ENCODE measurements at regions not wholly inside any gene's neighbourhood (a gene's known extent, or its start where the extent isn't known, plus 50 kb on each side); places are given as distances from the start of the nearest gene placed in this dataset.
"Not testable (repeated sequence)": the region's sequence is repeated elsewhere in the genome, so short reads cannot be mapped to it uniquely, and the experiment has no call there.

DNA sequence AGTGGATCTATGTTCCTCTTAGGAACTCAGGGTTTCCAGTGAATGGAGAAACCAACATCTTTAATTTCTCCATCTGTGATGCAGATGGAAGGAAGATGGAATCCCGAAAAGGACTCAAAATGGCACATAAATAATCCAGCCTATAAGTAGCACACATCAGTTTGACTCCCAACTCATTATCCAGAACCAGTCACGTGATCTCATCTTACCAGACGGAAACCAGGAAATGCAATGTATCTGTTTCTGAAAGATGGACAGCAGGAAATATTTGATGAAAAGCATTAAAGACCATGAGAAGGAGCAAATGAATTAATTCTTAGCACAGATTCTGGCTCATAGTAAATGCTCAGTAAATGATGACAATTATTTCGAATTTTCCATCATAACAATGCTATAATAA, 443.1 kb upstream of the FMR1 start:
- in situ Hi-C loops (cut with HindIII; ENCODE audit: low pct_unique_long_range_greater_than_20kb, low sequenced_read_pairs) = no loop called here
- DNase-seq (ENCODE audit: low read depth) = no peak

DNA sequence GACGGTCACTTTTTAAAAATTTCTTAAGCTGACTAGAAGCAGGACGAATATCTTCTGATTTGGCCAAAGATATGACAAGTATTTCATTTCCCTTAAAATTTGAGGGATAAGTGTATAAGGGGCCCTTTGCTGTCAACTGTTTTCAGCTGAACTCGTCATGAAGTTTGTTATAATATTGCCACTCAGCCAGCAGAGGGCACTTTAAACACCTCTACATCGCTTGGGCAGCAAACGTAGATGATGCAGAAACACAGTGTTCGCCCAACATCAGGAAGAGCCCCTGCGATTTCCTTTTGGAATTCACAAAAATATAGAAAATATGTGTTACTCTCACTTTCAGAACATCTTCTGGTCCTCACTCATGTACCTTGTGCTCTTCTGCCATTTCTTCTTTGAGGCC, 435.7 kb upstream of the FMR1 start:
- no peak for DNase-seq (ENCODE audit: low read depth)
- in situ Hi-C loops (cut with HindIII; ENCODE audit: low pct_unique_long_range_greater_than_20kb, low sequenced_read_pairs) = no loop called here

DNA sequence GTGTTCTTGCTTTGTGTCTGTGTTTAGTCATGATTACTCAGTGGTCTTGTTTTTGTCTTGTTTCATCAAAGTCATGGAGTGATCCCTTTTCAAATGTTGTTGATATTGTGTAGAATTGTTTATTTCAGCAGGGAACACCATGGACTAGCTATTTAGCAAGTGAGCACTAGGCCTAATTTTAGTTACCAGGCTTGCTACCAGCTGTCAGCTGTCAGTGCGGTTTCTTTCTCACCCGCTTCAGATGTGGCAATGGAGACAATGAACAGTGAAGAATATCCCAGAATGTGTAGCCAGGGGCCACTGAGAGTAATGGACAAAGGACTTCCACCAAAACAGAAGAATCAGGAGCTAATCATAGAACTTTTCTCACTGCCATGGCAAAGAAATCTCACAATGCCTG, 432.8 kb upstream of the FMR1 start:
- in situ Hi-C loops (cut with HindIII; ENCODE audit: low pct_unique_long_range_greater_than_20kb, low sequenced_read_pairs) = no loop called here
- no peak for DNase-seq (ENCODE audit: low read depth)

DNA sequence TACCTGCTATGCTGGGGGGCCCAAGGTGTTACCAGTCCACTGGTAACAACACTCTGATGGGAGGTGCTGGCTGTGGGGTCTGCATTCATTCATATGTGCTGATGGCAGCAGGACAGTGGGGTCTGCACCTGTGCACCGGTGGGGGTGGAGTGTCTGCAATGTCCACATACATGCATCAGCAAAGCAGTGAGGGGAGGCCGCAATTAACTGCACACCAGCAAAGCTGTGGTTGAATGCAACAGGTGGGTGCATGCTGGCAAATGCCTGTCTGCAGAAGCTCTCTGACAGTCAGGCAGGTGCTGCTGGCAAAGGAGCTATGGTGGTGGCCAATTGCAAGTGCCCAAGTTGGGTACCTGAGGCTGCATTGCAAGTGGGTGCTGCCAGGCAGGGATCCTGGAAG, 426.5 kb upstream of the FMR1 start:
- in situ Hi-C loops (cut with HindIII; ENCODE audit: low pct_unique_long_range_greater_than_20kb, low sequenced_read_pairs) = no loop called here
- no peak for DNase-seq (ENCODE audit: low read depth)

GRCh38 chrX:147494365-147494764, 417.4 kb upstream of the FMR1 start:
- DNase-seq (ENCODE audit: low read depth) = no peak
- in situ Hi-C loops (cut with HindIII; ENCODE audit: low pct_unique_long_range_greater_than_20kb, low sequenced_read_pairs) = no loop called here

GRCh38 chrX:147498796-147499195, 412.9 kb upstream of the FMR1 start:
- in situ Hi-C loops (cut with HindIII; ENCODE audit: low pct_unique_long_range_greater_than_20kb, low sequenced_read_pairs) = no loop called here
- no peak for DNase-seq (ENCODE audit: low read depth)

GRCh38 chrX:147522981-147523380, 388.7 kb upstream of the FMR1 start:
- DNase-seq (ENCODE audit: low read depth) = no peak
- in situ Hi-C loops (cut with HindIII; ENCODE audit: low pct_unique_long_range_greater_than_20kb, low sequenced_read_pairs) = no loop called here

DNA sequence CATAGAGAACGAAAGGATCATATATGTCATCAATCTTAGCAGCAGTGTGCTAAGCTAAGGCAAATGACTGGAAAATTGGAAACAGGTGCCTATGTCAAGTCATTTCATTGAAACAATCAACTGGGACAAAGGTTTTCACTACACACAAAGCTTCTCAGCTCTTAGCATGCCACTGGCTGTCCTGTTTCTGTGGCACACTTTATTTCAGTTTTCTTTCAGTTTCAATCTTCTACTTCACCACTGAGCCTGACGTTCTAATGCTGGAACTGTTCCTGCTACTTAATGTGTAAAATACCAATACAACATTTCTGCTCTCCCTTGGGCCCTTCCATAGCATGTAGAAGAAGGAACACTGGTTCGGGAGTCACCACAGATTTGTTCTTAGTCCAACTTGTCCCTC, 378.3 kb upstream of the FMR1 start:
- in situ Hi-C loops (cut with HindIII; ENCODE audit: low pct_unique_long_range_greater_than_20kb, low sequenced_read_pairs) = no loop called here
- no peak for DNase-seq (ENCODE audit: low read depth)

GRCh38 chrX:147537172-147537571, 374.5 kb upstream of the FMR1 start:
- in situ Hi-C loops (cut with HindIII; ENCODE audit: low pct_unique_long_range_greater_than_20kb, low sequenced_read_pairs) = no loop called here
- no peak for DNase-seq (ENCODE audit: low read depth)

- DNase-seq (ENCODE audit: low read depth); in situ Hi-C loops (cut with HindIII; ENCODE audit: low pct_unique_long_range_greater_than_20kb, low sequenced_read_pairs): not testable (repeated sequence)
Measured at GRCh38 chrX:147548023-147548422, 363.7 kb upstream of the FMR1 start.

DNA sequence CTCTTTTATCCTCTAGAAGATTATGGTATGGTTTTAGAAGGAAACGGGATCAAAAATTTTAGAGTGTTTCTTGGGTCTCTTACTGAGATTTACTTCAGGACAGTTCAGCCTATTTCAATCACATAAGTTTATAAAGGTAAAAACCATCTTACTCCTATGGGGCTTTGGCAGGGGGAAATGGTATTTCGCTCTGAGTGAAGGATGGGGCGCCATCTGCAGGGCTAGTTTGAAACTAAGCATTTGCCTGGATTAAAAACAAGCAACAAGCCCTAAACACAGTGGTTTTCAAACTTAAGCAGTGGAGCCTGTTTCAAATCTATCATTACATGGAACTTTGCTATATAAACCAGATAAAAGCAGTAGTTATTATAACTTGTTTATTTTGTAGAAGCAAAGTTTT, 361.5 kb upstream of the FMR1 start:
- DNase-seq (ENCODE audit: low read depth) = no peak

GRCh38 chrX:147559191-147559590, 352.5 kb upstream of the FMR1 start:
- in situ Hi-C loops (cut with HindIII; ENCODE audit: low pct_unique_long_range_greater_than_20kb, low sequenced_read_pairs) = no loop called here
- no peak for DNase-seq (ENCODE audit: low read depth)

More for the DNA sequence above, 361.5 kb upstream of the FMR1 start:
- in situ Hi-C loops (cut with HindIII; ENCODE audit: low pct_unique_long_range_greater_than_20kb, low sequenced_read_pairs) = no loop called here

DNA sequence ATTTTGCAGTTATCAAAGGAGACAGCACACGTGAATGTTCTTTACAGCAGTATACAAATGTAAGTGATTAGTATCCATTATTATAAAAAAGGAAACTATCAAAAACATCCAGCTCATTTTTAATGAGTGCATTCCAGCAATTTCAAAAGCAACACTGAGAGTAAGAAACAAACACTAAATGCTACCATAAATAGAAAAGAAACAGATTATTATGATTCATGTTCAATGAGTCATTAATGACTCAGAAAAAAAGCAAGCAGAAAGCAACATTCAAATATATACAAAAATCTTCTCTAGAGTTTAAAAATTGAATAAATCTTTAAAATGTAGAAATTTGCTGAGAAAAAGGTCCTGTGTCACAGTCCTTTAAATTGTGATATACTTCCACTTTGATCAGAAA, 346.5 kb upstream of the FMR1 start:
- in situ Hi-C loops (cut with HindIII; ENCODE audit: low pct_unique_long_range_greater_than_20kb, low sequenced_read_pairs) = no loop called here
- DNase-seq (ENCODE audit: low read depth) = no peak

GRCh38 chrX:147570483-147570882, 341.2 kb upstream of the FMR1 start:
- DNase-seq (ENCODE audit: low read depth) = no peak
- in situ Hi-C loops (cut with HindIII; ENCODE audit: low pct_unique_long_range_greater_than_20kb, low sequenced_read_pairs) = no loop called here

DNA sequence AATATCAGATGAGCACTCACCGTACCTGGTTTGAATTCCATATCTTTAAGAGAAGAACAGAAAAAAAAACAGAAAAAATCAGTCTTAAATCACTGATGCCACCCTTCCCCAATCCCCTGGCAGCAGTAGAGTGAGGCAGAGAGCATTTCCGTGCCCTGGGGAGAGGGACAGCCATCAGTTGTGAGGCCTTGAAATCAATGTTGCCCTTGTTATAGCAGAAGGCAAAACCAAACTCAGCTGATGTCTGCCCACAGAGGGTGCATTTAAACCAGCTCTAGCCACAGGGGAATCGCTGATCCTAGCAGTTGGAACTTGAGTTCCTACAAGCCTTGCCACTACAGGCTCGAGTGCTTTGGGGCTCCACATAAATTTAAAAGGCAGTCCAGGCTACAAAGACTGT, 338.5 kb upstream of the FMR1 start:
- in situ Hi-C loops (cut with HindIII; ENCODE audit: low pct_unique_long_range_greater_than_20kb, low sequenced_read_pairs) = no loop called here
- no peak for DNase-seq (ENCODE audit: low read depth)

DNA sequence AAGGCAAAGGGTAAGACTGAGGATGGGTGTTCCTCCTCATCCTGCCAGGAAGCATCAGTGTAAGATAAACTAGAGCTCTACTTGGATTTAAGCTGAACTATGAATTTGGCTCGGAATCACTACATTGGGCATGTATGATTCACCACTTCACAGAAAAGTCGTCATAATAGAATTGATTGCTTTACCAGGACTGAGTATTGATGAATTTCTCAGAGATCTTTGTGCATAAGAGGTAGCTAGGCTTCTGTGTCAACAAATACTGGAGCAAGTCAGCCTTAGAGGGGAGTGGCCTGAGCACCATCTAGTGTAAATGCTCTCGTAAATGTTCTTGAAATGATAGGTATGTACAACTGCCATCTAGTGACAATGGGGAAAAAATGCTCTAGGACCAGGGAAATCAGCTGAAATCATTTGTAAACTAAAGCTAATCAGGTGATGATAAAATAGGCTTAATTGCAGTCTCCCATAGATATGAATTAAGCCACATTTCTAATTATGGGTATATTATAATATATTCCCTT, 309.5 kb upstream of the FMR1 start:
- in situ Hi-C loops (cut with HindIII; ENCODE audit: low pct_unique_long_range_greater_than_20kb, low sequenced_read_pairs) = no loop called here
- peak; percentile 1 for DNase-seq (ENCODE audit: low read depth)

DNA sequence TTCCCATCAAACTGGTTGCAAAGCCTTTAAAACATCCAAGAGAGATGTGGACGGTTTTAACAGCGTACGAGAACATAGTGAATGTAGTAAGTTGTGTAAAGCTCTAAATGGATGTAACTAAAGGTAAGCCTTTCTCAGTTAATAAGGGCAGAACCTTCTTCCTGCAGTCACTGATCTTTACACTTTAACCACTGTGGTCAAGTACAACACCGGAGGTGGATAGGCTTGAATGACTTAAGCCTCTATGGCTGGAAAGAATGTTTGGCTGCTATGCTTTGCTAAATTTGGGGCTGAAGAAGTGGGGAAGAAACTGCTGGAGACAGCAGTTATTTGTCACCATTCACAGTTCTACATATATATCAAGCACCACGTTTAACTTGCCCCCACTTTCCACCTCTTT, 285.1 kb upstream of the FMR1 start:
- in situ Hi-C loops (cut with HindIII; ENCODE audit: low pct_unique_long_range_greater_than_20kb, low sequenced_read_pairs) = no loop called here
- no peak for DNase-seq (ENCODE audit: low read depth)

DNA sequence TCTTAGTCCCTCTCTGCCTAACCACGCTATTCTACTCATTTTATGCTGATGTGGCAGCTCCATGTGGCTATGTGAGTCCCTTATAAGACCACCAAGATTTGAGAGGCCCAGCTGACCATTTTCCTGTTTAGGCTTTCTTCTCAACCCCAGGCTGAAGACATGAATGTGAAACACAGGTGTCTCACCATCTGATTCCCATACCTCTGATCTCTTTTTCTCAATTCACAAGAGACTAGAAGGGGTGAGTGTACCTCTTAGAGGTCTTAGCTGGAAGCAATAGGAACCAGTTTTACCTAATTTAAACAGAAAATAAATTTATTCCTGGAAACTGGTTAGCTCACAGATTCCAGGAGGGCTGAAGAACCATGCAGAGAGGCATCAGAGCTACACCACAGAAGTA, 276.5 kb upstream of the FMR1 start:
- in situ Hi-C loops (cut with HindIII; ENCODE audit: low pct_unique_long_range_greater_than_20kb, low sequenced_read_pairs) = no loop called here
- DNase-seq (ENCODE audit: low read depth) = no peak

- no peak for DNase-seq (ENCODE audit: low read depth)
- in situ Hi-C loops (cut with HindIII; ENCODE audit: low pct_unique_long_range_greater_than_20kb, low sequenced_read_pairs) = no loop called here
Measured at GRCh38 chrX:147637190-147637589, 274.5 kb upstream of the FMR1 start.

GRCh38 chrX:147646949-147647723, 264.6 kb upstream of the FMR1 start:
- in situ Hi-C loops (cut with HindIII; ENCODE audit: low pct_unique_long_range_greater_than_20kb, low sequenced_read_pairs) = no loop called here

More at GRCh38 chrX:147646949-147647723, 264.6 kb upstream of the FMR1 start:
- no peak for DNase-seq (ENCODE audit: low read depth)

Measured in Caki2 (cell line).